ENCODE measurements at regions not wholly inside any gene's neighbourhood (a gene's known extent, or its start where the extent isn't known, plus 50 kb on each side); places are given as distances from the start of the nearest gene placed in this dataset.

GRCh38 chr13:50612717-50613116, 230.8 kb downstream of the DLEU7 start:
- TF ChIP-seq EZH2phosphoT487 (IDR thresholded peaks at IDR 0.05; ENCODE audit: insufficient read depth, low read depth) (no peak), EZH2 (IDR thresholded peaks at IDR 0.05; ENCODE audit: insufficient read depth, poor library complexity, severe bottlenecking) (no peak)

Data from GM23248 (cell line).